Activated T-cell treated with anti-CD3 and anti-CD28 coated beads, Interleukin-2, amount 50 U/mL, for 48 hours (primary cell): ENCODE measurements at regions not wholly inside any gene's neighbourhood (a gene's known extent, or its start where the extent isn't known, plus 50 kb on each side); places are given as distances from the start of the nearest gene placed in this dataset.
"Not testable (repeated sequence)": the region's sequence is repeated elsewhere in the genome, so short reads cannot be mapped to it uniquely, and the experiment has no call there.

Experiments used
- DNase-seq, 2 experiments: peaks; one replicate each; pipeline ENCODE4 v3.0.0-alpha.2; 2020

DNA sequence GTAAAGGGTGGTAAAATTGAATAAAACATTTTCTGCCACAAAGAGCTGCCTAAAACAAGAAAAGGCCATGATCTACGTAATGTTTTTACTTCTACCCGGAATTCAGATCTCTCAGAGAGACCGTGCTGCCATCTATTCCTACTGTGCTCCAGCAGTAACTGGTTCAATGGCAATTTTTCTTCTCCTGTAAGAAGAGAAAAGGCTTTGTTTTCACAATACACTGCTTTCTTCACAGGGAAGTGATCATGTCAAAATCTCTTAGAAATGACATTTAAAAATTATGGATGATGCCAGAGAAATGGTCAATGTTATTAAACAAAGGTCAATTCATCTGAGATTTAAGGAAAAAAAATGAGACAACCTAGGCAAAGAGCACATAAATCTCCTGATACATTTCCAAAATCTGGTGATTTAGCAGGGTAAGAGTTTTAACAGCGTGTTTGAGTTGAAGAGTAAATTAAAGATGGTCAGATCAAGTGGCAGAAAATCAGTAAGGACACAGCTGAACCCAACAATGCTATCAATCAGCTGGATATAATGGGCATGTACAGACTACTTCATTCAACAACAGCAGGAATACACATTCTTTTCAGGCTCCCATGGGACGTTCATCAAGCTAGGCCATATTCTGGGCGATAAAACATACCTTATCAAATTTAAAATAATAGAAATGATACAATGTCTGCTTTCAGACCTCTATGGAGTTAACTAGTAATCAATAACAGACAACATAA, 523.1 kb downstream of the CHSY3 start:
- DNase-seq = no peak

- DNase-seq = no peak
These were observed 521.2 kb downstream of the CHSY3 start for GRCh38 chr5:130425424-130425823.

DNA sequence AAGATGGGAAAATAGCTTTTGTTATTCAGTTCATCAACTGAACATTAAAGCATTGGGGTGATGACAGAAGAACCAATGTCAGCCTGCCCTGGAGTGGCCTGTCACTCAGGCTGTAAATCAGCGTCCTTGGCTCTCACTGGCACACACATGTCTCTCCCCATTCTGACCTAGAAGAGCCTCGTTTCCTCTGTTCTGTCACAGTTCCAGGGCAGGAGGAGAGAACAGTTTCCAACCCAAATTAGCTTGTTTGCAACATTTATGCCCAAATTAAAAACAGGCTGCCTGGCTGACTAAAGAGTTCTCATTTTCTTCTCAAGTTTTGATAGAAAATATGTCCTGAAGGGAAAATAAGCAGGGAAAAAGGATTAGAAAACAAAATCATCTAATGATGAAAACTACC, 520.1 kb downstream of the CHSY3 start:
- no peak for DNase-seq

GRCh38 chr5:130402906-130403305, 498.6 kb downstream of the CHSY3 start:
- DNase-seq = no peak

GRCh38 chr5:130400091-130400490, 495.8 kb downstream of the CHSY3 start:
- no peak for DNase-seq

- no peak for DNase-seq
These were observed 494.6 kb downstream of the CHSY3 start for GRCh38 chr5:130398825-130399224.

DNA sequence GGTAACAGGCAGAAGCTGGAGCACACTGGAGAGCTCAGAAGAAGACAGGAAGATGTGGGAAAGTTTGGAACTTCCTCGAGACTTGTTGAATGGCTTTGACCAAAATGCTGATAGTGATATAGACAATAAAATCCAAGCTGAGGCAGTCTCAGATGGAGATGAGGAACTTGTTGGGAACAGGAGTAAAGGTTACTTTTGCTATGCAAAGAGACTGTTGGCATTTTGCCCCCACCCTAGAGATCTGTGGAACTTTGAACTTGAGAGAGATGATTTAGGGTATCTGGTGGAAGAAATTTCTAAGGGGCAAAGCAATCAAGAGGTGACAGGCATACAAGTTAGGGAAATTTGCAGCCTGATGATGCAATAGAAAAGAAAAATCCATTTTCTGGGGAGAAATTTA, 493.5 kb downstream of the CHSY3 start:
- DNase-seq = not testable (repeated sequence)

DNA sequence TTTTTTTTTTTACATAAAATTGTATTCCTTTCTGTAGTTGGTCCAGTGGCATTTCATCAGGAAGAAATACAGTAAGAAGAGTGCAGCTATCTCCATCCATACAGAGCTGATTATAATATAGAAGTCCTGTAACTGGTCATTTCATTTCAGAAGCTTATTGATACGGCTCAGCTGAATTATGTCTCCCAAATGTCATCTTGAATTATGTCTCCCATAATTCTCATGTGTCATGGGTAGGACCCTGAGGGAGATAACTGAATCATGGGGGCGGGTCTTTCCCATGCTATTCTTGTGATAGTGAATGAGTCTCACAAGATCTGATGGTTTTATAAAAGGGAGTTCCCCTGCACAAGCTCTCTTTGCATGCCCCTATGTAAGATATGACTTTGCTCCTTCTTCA, 492.9 kb downstream of the CHSY3 start:
- DNase-seq = no peak

DNA sequence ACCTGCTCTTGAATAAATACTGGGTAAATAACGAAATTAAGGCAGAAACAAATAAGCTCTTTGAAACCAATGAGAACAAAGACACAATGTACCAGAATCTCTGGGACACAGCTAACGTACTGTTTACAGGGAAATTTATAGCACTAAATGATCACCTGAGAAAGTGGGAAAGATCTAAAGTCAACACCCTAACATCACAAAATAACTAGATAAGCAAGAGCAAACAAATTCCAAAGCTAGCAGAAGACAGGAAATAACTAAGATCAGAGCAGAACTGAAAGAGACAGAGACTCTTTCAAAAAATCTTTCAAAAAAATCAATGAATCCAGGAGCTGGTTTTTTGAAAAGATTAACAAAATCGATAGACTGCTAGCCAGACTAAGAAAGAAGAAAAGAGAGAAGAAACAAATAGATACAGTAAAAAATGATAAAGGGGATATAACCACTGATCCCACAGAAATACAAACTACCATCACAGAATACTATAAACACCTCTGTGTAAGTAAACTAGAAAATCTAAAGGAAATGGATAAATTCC, 487.5 kb downstream of the CHSY3 start:
- DNase-seq = not testable (repeated sequence)

GRCh38 chr5:130386155-130386554, 481.9 kb downstream of the CHSY3 start:
- DNase-seq = no peak

- no peak for DNase-seq
These were observed 481.4 kb downstream of the CHSY3 start for GRCh38 chr5:130385656-130386055.

DNA sequence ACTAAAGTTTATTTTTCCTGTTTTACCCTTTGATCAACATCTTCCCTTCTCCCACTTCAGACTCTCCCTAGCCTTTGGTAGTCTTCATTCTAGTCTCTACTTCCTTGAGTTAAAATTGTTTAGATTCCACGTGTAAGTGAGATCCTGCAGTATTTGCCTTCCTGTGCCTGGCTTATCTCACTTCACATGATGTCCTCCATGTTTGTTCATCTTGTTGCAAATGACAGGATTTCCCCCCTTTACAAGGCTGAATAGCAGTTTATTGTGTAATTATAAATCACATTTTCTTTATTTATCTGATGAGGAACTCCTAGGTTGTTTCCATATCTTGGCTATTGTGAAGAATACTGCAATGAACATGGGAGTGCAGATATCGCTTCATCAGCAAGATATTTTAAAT, 461.7 kb downstream of the CHSY3 start:
- no peak for DNase-seq

DNA sequence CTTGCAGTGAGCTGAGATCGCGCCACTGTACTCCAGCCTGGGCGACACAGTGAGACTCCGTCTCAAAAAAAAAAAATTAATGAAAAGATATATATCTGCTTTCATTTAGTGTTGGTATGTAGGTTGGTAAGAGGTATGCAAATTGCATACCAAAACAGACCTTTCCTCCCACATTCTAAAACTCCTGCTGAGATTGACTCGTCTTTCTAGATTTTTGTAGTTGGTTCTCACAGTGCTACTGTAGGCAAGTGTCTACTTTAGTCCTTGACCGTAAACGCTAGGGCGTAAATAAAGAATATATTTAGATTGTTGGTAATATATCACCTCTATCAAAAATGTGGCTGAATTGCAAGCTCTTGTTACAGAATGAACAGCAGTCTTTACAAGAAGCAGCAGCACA, 445.9 kb downstream of the CHSY3 start:
- DNase-seq = no peak

DNA sequence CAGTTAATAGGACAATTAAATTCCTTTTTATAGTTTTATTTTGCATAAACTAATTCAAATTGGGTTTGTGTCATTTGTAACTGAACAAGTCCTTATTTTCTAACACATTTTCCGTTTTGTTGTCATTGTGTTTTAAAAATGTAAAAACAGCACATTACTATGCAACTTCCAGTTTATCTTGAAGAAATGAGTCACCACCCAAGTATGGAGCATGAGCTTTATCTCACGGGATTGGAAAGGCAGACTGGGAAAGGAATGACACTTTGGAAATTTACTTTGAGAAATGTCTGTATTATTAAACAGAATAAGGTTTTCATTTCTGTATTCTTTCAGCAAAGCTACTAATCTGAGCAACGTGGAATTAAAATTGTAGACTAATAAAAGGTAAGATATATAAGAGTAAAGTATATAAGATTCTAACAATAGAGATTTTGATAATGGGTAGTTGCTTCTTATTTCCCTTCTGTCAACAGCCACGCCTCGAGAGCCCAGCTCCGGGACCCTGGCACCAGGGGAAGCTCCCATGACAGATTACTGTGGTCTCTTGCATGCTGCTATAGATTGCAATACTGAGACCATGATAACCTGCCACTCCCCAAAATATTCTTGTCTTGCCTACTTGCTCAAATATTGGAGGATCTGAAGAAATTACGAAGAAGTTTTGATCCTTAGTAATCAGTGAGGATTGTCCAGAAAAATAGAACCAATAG, 433.1 kb downstream of the CHSY3 start:
- DNase-seq = no peak

DNA sequence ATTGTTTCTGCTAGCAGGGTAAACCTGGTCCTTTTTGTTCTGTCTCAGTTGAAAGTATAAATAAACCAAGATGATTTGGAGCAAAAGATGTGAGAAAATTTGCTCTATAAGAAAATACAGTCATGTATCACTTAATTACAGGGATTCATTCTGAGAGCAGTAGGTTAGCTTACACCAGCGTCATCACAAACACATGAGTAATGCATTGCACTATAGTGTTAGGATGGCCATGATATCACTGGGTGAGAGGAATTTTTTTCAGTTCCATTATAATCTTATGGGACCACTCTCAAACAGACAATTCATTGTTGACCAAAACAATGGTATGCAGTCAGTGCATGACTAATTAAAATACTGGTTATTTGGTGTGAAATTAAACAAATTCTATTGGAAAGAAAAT, 430.9 kb downstream of the CHSY3 start:
- no peak for DNase-seq

DNA sequence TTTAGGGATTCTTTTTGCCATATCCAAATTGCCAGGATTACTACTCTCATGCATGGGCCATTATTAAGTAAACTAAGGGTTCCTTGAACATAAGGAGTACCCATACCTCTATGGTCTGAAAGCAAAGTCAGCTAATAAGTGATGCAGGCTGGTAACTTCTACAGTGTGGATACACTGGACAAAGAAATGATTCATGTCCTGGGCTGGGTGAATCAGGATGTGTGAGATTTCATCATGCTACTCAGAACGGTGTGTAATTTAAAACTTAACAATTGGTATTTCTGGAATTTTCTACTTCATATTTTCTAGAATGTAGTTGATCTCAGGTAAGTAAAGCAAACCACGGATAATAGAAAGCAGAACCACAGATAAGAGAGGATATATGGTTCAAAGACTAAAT, 428.8 kb downstream of the CHSY3 start:
- DNase-seq = no peak

- DNase-seq = no peak
These were observed 427.1 kb downstream of the CHSY3 start for GRCh38 chr5:130331332-130331731.

DNA sequence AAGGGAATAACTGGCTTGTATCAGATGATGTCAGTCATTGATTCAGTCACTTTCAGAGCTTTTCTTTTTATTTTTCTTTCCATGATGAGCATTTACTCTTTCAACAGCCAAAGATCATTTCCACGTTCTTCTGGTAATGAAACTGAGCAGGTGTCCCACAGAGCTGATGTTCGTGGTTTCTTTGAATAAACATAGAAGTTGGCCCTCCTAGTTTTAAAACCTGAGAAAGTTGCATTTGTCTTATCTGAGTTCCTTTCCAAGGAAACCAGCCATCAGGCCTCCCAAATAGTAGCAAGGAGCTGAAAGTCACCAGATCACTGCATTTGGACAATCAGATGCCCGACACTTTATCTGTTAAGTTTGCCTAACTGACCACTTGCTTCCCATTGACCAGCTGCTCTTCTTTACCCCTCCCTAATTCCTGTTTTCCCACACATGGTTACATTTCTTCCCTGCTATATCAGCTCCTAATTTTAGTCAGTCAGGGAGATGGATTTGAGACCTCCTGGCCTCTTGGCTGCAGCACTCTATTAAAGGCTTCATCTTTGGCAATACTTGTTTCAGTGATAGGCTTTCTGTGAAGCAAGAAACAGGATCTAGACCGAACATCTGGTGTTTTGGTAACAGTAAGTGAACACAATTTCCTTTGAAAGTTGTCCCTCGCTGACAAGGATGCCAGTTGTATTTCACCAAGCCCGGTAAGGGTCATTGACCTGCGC, 420.8 kb downstream of the CHSY3 start:
- DNase-seq = no peak

- DNase-seq = no peak
These were observed 419.7 kb downstream of the CHSY3 start for GRCh38 chr5:130323804-130324454.

DNA sequence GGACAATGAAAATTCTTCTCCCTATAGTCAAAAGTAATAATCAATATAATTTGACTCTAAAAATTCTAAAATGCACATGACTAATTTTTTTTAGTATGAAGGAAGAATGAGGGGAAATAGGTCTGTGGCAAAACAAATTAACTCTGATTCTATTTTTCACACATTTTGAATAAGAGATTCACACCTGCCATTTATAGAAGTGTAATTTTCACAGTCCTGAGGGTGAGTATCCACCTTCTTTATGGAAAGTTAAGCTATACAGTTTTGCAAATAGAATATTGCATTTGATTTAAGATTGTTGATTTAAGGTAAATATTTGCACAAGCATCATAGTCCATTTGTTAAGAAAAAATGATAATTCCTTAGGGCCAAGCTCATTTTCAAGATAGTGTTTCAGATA, 417.7 kb downstream of the CHSY3 start:
- no peak for DNase-seq

DNA sequence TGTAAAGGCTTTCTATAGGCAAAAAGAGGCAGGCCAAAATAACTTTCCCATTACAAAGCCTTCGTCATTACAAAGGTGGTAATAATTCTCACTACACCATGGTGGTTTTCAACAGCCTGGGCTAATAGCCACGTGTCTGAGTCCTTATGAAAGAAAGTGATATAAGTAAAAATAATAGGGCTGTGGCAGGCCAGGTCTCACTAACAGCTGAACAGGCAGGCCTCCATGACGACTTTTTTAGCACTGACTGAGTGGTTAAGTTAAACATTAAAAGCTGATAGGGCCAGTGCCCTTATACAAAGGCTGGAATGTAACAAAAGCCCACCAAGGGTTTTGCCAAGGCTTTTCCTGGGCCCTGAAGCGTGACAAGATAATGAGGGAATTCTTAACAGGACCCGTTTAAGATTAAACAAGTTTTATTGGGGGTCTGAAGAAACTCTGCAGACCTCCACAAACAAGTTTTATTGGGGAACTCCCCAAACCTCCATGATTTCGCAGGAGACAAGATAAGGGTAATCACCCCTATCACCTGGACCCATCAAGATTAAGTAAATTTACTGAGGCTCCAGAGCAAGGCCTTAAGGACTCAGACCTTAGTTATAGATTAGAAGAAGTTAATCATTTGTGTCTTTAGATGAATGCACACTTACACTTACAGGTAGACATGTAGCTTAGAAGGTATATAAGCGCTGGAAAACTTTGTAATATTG, 412.9 kb downstream of the CHSY3 start:
- no peak for DNase-seq

DNA sequence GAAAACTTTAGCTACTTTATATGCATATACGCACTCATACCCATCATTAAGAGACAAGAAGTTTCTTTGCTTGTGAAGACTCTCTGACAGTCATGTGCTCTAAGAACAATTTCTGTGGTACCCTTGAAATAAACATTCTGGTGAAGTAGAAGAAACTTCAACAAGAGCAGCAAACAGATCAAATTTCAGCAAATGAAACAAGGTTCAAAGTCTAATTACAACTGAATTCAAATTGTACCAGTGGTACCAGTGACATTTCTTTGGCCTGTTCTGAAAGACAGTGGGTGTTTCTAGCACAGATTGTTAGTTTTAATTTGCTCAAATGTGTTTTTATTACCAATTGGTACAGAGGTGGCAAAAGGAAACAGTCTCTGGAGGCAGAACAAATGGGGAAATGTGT, 391.0 kb downstream of the CHSY3 start:
- DNase-seq = no peak

- not testable (repeated sequence) for DNase-seq
These were observed 390.5 kb downstream of the CHSY3 start for GRCh38 chr5:130294798-130295197.
